ENCODE measurements at regions not wholly inside any gene's neighbourhood (a gene's known extent, or its start where the extent isn't known, plus 50 kb on each side); places are given as distances from the start of the nearest gene placed in this dataset.

DNA sequence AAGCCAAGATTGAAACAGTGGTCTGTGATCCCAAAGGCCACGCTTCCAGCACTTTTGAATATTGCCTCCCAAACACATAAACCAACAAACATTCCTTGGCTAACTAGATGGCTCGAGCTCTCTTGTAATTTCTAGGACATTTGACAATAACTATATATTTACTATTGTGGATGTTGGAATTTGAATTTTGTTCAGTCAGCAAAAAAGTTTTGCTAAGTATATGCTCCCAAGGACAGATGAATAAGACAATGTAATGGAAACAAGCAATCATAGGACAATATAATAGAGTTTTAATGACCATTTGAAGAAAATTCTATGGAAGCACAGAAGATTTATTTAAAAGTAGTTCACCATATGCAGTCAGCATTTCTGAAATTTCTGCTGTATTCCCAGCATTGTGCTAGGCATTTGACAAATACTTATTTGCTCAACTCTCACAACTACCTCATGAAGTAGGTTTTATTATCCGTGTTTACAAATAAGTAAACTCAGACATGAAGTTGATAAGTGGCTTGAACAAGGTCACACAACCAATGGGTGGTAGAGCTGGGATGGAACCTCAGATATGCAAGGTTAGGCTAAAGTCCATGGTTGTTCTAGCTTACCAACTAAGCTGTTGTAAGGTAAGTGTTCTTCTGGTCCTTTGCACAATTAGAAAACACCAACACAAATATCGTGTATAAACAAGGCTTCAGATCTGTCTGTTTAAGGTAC, 205.1 kb downstream of the NUFIP1 start:
- Histone ChIP-seq H3K4me1 (ENCODE audit: control insufficient read depth, extremely low read depth, insufficient read depth, low read length) (no peaks in the 10 kb centered on the region), H3K27ac (ENCODE audit: insufficient read depth, low read depth, low read length) (no peak overlapping the region), H3K27me3 (ENCODE audit: control insufficient read depth in 2 of 2, insufficient read depth in 2 of 2, low read length in 2 of 2) (no peaks in the 10 kb centered on the region), H3K9me1 (replicated peaks; ENCODE audit: control insufficient read depth, extremely low read depth, insufficient read depth, low read length) (no peaks in the 10 kb centered on the region), H3K36me3 (ENCODE audit: control insufficient read depth in 2 of 2, extremely low read depth in 1 of 2, insufficient read depth in 2 of 2, low read length in 2 of 2) (no peaks in the 10 kb centered on the region), H3K4me3 (replicated peaks in 1 of 3; ENCODE audit: insufficient read depth in 1 of 3, low read depth in 1 of 3, low read length in 3 of 3) (no peak overlapping the region), H3K9me3 (replicated peaks; ENCODE audit: control insufficient read depth, insufficient read depth, low read length) (no peaks in the 10 kb centered on the region), H3K9ac (replicated peaks; ENCODE audit: extremely low read depth, insufficient read depth, low read length) (no peak overlapping the region), H2AFZ (ENCODE audit: low read depth, low read length) (no peak overlapping the region), H3K79me2 (ENCODE audit: control insufficient read depth, insufficient read depth, low read length) (no peaks in the 10 kb centered on the region), H3K4me2 (ENCODE audit: insufficient read depth, low read length) (no peak overlapping the region), H4K20me1 (replicated peaks; ENCODE audit: control insufficient read depth, extremely low read depth, insufficient read depth, low read length) (no peaks in the 10 kb centered on the region)
- dilution Hi-C loops (cut with MboI; ENCODE audit: extremely low pct_ligation_motif_present, low sequenced_read_pairs) (no loop called here), intact Hi-C loops (cut with micrococcal nuclease) (no loop called here)
- DNase-seq (ENCODE audit: low read depth, low spot score) (no peak), FAIRE-seq (no peak)
- ChIA-PET CTCF (interaction anchor here (1.6 kb wide), 1 partner anchor 13 kb away, joined by 4 read pairs; no protein-coding TSS in a partner anchor), POLR2A (no interaction called here)
- no TSS peak for BruUV-seq (replicated peaks)
- no peak for TF ChIP-seq JUN (IDR thresholded peaks at IDR 0.05; ENCODE audit: borderline replicate concordance, insufficient read depth, insufficient read length, low read depth)
- no peak for TF ChIP-seq GATA2 (IDR thresholded peaks at IDR 0.05; ENCODE audit: insufficient read depth, insufficient read length, low read depth, low read length)

DNA sequence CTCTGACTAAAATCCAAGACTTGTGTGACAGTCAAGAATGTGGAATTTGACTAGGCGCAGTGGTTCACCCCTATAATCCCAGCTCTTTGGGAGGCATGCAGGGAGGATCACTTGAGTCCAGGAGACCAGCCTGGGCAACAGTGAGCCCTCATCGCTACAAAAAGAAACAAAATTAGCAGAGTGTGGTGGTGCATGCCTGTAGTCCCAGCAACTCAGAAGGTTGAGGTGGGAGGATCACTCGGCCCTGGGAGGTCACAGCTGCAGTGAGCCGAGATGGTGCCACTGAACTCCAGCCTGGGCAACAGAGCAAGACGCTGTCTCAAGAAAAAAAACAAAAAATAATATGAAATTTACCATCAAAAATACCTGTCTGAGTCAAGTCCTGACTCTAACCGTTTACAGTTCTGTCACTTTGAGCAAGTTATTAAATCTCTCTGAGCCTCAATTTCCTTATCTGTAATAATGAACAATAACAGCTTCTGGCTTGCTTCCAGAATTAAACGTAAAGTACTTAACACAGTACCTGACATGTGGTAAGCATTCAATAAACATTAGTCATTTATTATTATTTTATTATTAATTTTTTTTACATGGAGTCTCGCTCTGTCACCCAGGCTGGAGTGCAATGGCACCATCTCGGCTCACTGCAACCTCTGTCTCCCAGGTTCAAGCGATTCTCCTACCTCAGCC, 204.6 kb upstream of the TSC22D1 start:
- no peak for TF ChIP-seq POLR2AphosphoS5 (IDR thresholded peaks at IDR 0.05; ENCODE audit: insufficient read depth, low read depth, low read length)
- TF ChIP-seq, protein P1, sequence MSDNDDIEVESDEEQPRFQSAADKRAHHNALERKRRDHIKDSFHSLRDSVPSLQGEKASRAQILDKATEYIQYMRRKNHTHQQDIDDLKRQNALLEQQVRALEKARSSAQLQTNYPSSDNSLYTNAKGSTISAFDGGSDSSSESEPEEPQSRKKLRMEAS (IDR thresholded peaks at IDR 0.05; ENCODE audit: insufficient read depth, insufficient read length), result no peak
- no peak for TF ChIP-seq GATA2 (IDR thresholded peaks at IDR 0.05; ENCODE audit: insufficient read depth, insufficient read length, low read depth, low read length)
- TF ChIP-seq FOS (IDR thresholded peaks at IDR 0.05; ENCODE audit: borderline replicate concordance, insufficient read depth, low read length), result no peak
- no peak for TF ChIP-seq JUN (IDR thresholded peaks at IDR 0.05; ENCODE audit: borderline replicate concordance, insufficient read depth, insufficient read length, low read depth)
- TF ChIP-seq, protein P2, sequence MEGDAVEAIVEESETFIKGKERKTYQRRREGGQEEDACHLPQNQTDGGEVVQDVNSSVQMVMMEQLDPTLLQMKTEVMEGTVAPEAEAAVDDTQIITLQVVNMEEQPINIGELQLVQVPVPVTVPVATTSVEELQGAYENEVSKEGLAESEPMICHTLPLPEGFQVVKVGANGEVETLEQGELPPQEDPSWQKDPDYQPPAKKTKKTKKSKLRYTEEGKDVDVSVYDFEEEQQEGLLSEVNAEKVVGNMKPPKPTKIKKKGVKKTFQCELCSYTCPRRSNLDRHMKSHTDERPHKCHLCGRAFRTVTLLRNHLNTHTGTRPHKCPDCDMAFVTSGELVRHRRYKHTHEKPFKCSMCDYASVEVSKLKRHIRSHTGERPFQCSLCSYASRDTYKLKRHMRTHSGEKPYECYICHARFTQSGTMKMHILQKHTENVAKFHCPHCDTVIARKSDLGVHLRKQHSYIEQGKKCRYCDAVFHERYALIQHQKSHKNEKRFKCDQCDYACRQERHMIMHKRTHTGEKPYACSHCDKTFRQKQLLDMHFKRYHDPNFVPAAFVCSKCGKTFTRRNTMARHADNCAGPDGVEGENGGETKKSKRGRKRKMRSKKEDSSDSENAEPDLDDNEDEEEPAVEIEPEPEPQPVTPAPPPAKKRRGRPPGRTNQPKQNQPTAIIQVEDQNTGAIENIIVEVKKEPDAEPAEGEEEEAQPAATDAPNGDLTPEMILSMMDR (IDR thresholded peaks at IDR 0.05; ENCODE audit: extremely low read depth in 1 of 2, insufficient read depth in 1 of 2, low read depth in 1 of 2, low read length in 2 of 2), result no peak
- TF ChIP-seq MYC (IDR thresholded peaks at IDR 0.05; ENCODE audit: low read depth, low read length), result no peak
- TF ChIP-seq EZH2 (IDR thresholded peaks at IDR 0.05; ENCODE audit: borderline replicate concordance, low read depth, low read length, severe bottlenecking), result no peak
- TF ChIP-seq POLR2A (IDR thresholded peaks at IDR 0.05; ENCODE audit: low read depth, low read length), result no peak
- ChIA-PET POLR2A (no interaction called here), CTCF (no interaction called here)
- DNase-seq (ENCODE audit: low read depth, low spot score) (no peak), FAIRE-seq (no peak)
- H4K20me1 ChIP-seq (replicated peaks; ENCODE audit: control insufficient read depth, extremely low read depth, insufficient read depth, low read length), result no peaks in the 10 kb centered on the region
- no peaks in the 10 kb centered on the region for H3K9me1 ChIP-seq (replicated peaks; ENCODE audit: control insufficient read depth, extremely low read depth, insufficient read depth, low read length)
- no peak overlapping the region for H3K9ac ChIP-seq (replicated peaks; ENCODE audit: extremely low read depth, insufficient read depth, low read length)
- H3K27me3 ChIP-seq (ENCODE audit: control insufficient read depth in 2 of 2, insufficient read depth in 2 of 2, low read length in 2 of 2), result no peaks in the 10 kb centered on the region
- intact Hi-C loops (cut with micrococcal nuclease), result no loop called here
- no peaks in the 10 kb centered on the region for H3K9me3 ChIP-seq (replicated peaks; ENCODE audit: control insufficient read depth, insufficient read depth, low read length)
- dilution Hi-C loops (cut with MboI; ENCODE audit: extremely low pct_ligation_motif_present, low sequenced_read_pairs), result no loop called here
- BruUV-seq (replicated peaks), result no TSS peak
- no peaks in the 10 kb centered on the region for H3K79me2 ChIP-seq (ENCODE audit: control insufficient read depth, insufficient read depth, low read length)
- H2AFZ ChIP-seq (ENCODE audit: low read depth, low read length), result no peak overlapping the region
- no peak overlapping the region for H3K27ac ChIP-seq (ENCODE audit: insufficient read depth, low read depth, low read length)
- no peak overlapping the region for H3K4me3 ChIP-seq (replicated peaks in 1 of 3; ENCODE audit: insufficient read depth in 1 of 3, low read depth in 1 of 3, low read length in 3 of 3)
- H3K4me1 ChIP-seq (ENCODE audit: control insufficient read depth, extremely low read depth, insufficient read depth, low read length), result no peaks in the 10 kb centered on the region
- no peaks in the 10 kb centered on the region for H3K36me3 ChIP-seq (ENCODE audit: control insufficient read depth in 2 of 2, extremely low read depth in 1 of 2, insufficient read depth in 2 of 2, low read length in 2 of 2)
- H3K4me2 ChIP-seq (ENCODE audit: insufficient read depth, low read length), result no peak overlapping the region
